ENCODE measurements at regions not wholly inside any gene's neighbourhood (a gene's known extent, or its start where the extent isn't known, plus 50 kb on each side); places are given as distances from the start of the nearest gene placed in this dataset.

DNA sequence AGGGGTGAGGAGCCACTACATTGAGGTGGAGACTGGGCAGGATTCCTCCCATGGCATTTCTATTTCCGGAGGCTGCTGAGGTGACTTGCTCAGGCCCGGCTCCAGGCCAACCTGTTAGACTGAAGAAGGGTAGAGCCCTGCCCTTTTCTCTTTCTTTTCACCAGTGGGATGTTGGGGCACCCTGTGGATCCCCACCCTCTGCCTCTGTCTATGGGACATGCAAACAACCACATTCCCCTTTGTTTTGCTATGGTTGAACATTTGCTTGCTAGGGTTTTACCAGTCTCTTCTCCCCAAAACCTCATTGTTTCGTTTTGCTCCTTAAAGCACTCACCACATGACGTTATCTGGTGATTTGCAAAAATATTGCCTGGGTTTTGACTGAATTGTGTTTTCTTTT is 183.3 kb downstream of the ARL4C start:
- H3F3A ChIP-seq (ENCODE audit: low read depth), result no peaks in the 10 kb centered on the region
- no peak overlapping the region for H3K9ac ChIP-seq (ENCODE audit: low read depth, low read length, poor library complexity, severe bottlenecking)
- H3K27me3 ChIP-seq (ENCODE audit: insufficient read depth, low read length, poor library complexity, severe bottlenecking), result no peaks in the 10 kb centered on the region
- no peaks in the 10 kb centered on the region for H3K9me3 ChIP-seq (ENCODE audit: insufficient read depth, low read depth, low read length)
- H3K4me3 ChIP-seq (ENCODE audit: low read length, poor library complexity, severe bottlenecking), result no peak overlapping the region
- peaks cover 4% of the 10 kb centered on the region for H3K4me1 ChIP-seq (ENCODE audit: insufficient read depth, low read length, poor library complexity, severe bottlenecking)
- H3K79me2 ChIP-seq (ENCODE audit: insufficient read depth, low read length), result no peaks in the 10 kb centered on the region
- H3K36me3 ChIP-seq (ENCODE audit: insufficient read depth, low read length), result no peaks in the 10 kb centered on the region
- H4K20me1 ChIP-seq (ENCODE audit: insufficient read depth, low read length, poor library complexity, severe bottlenecking), result no peaks in the 10 kb centered on the region
- H3K9me2 ChIP-seq (replicated peaks; ENCODE audit: low read depth, low read length), result no peaks in the 10 kb centered on the region
- no peak overlapping the region for H2AFZ ChIP-seq (ENCODE audit: low read length)
- no peak for TF ChIP-seq EZH2phosphoT487 (IDR thresholded peaks at IDR 0.05; ENCODE audit: borderline replicate concordance)
- TF ChIP-seq, protein P1, sequence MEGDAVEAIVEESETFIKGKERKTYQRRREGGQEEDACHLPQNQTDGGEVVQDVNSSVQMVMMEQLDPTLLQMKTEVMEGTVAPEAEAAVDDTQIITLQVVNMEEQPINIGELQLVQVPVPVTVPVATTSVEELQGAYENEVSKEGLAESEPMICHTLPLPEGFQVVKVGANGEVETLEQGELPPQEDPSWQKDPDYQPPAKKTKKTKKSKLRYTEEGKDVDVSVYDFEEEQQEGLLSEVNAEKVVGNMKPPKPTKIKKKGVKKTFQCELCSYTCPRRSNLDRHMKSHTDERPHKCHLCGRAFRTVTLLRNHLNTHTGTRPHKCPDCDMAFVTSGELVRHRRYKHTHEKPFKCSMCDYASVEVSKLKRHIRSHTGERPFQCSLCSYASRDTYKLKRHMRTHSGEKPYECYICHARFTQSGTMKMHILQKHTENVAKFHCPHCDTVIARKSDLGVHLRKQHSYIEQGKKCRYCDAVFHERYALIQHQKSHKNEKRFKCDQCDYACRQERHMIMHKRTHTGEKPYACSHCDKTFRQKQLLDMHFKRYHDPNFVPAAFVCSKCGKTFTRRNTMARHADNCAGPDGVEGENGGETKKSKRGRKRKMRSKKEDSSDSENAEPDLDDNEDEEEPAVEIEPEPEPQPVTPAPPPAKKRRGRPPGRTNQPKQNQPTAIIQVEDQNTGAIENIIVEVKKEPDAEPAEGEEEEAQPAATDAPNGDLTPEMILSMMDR (conservative IDR thresholded peaks at IDR 0.05; ENCODE audit: low read length), result no peak
- H3K4me2 ChIP-seq (ENCODE audit: low read depth, low read length, poor library complexity, severe bottlenecking), result no peak overlapping the region

DNA sequence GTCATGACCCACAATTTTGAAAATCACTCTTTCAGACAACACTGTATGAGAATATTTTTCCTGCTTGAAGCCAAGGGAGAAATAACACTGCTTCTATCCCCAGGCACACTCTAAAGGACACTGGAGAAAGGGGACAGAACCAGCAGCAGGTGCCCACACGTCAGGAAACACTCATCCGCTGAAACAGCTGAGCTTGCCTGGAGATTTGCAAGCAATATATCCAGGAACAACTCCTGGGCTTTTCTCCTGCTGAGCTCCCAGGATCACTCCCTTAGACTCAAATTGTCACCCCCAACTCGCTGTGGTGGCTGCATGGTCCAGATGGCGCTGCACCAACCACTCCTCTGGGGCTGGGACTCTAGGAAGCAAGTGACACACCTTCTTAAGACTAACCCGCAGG is 186.7 kb downstream of the ARL4C start:
- no peaks in the 10 kb centered on the region for H3K9me3 ChIP-seq (ENCODE audit: insufficient read depth, low read depth, low read length)
- no peaks in the 10 kb centered on the region for H3K27me3 ChIP-seq (ENCODE audit: insufficient read depth, low read length, poor library complexity, severe bottlenecking)
- H3F3A ChIP-seq (ENCODE audit: low read depth), result no peaks in the 10 kb centered on the region
- H2AFZ ChIP-seq (ENCODE audit: low read length), result no peak overlapping the region
- no peaks in the 10 kb centered on the region for H3K79me2 ChIP-seq (ENCODE audit: insufficient read depth, low read length)
- no peak overlapping the region for H3K9ac ChIP-seq (ENCODE audit: low read depth, low read length, poor library complexity, severe bottlenecking)
- H3K4me2 ChIP-seq (ENCODE audit: low read depth, low read length, poor library complexity, severe bottlenecking), result no peak overlapping the region
- no peaks in the 10 kb centered on the region for H3K9me2 ChIP-seq (replicated peaks; ENCODE audit: low read depth, low read length)
- TF ChIP-seq EZH2phosphoT487 (IDR thresholded peaks at IDR 0.05; ENCODE audit: borderline replicate concordance), result no peak
- TF ChIP-seq, protein P1 (conservative IDR thresholded peaks at IDR 0.05; ENCODE audit: low read length), result no peak
- H3K4me1 ChIP-seq (ENCODE audit: insufficient read depth, low read length, poor library complexity, severe bottlenecking), result no peaks in the 10 kb centered on the region
- H3K4me3 ChIP-seq (ENCODE audit: low read length, poor library complexity, severe bottlenecking), result no peak overlapping the region
- no peaks in the 10 kb centered on the region for H4K20me1 ChIP-seq (ENCODE audit: insufficient read depth, low read length, poor library complexity, severe bottlenecking)
- H3K36me3 ChIP-seq (ENCODE audit: insufficient read depth, low read length), result no peaks in the 10 kb centered on the region

DNA sequence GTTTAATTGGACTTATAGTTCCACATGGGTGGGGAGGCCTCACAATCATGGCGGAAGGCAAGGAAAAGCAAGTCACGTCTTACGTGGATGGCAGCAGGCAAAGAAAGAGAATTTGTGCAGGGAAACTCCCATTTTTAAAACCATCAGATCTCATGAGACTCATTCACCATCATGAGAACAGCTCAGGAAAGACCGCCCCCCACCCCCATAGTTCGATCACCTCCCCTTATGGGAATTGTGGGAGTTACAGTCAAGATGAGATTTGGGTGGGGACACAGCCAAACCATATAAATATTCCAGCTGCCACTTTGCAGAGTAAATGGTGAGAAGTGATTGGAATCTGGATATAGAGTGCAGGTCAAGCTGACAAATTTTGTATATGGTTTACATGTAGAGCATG is 187.4 kb downstream of the ARL4C start:
- Histone ChIP-seq H3K9ac (ENCODE audit: low read depth, low read length, poor library complexity, severe bottlenecking) (no peak overlapping the region), H3K4me2 (ENCODE audit: low read depth, low read length, poor library complexity, severe bottlenecking) (no peak overlapping the region)

More for the DNA sequence above, 187.4 kb downstream of the ARL4C start:
- Histone ChIP-seq H3K9me2 (replicated peaks; ENCODE audit: low read depth, low read length) (no peaks in the 10 kb centered on the region), H3K36me3 (ENCODE audit: insufficient read depth, low read length) (no peaks in the 10 kb centered on the region), H3F3A (ENCODE audit: low read depth) (no peaks in the 10 kb centered on the region), H2AFZ (ENCODE audit: low read length) (no peak overlapping the region), H4K20me1 (ENCODE audit: insufficient read depth, low read length, poor library complexity, severe bottlenecking) (no peaks in the 10 kb centered on the region), H3K4me3 (ENCODE audit: low read length, poor library complexity, severe bottlenecking) (no peak overlapping the region), H3K79me2 (ENCODE audit: insufficient read depth, low read length) (no peaks in the 10 kb centered on the region), H3K4me1 (ENCODE audit: insufficient read depth, low read length, poor library complexity, severe bottlenecking) (no peaks in the 10 kb centered on the region), H3K27me3 (ENCODE audit: insufficient read depth, low read length, poor library complexity, severe bottlenecking) (no peaks in the 10 kb centered on the region), H3K9me3 (ENCODE audit: insufficient read depth, low read depth, low read length) (no peaks in the 10 kb centered on the region)
- TF ChIP-seq, protein P1 (conservative IDR thresholded peaks at IDR 0.05; ENCODE audit: low read length), result no peak
- no peak for TF ChIP-seq EZH2phosphoT487 (IDR thresholded peaks at IDR 0.05; ENCODE audit: borderline replicate concordance)

Measured in Loucy (cell line).